GM10248 (cell line): ENCODE measurements at regions not wholly inside any gene's neighbourhood (a gene's known extent, or its start where the extent isn't known, plus 50 kb on each side); places are given as distances from the start of the nearest gene placed in this dataset.

ENCODE experiments used
- CTCF ChIA-PET: fragments of 300-600 bp; sonication (Branson Sonifier 250); formaldehyde crosslinking; extraction: SDS; loops from one replicate; lab custom pipeline; 2021; ENCODE audit warnings: antibody characterized with exemption; lab: Yijun Ruan, JAX
- POLR2A ChIA-PET: fragments of 350-650 bp; sonication (Branson Sonifier 250); formaldehyde crosslinking; extraction: SDS; loops from one replicate; lab custom pipeline; 2020; ENCODE audit warnings: antibody characterized with exemption; lab: Yijun Ruan, JAX
- DNase-seq: peaks from one replicate; pipeline ENCODE4 v3.0.0; 2012; ENCODE audit errors: extremely low spot score
- TF ChIP-seq, protein P1 (sequence below): IDR thresholded peaks from 2 replicates; pipeline ENCODE4 v1.5.1; 2012; ENCODE audit warnings: mild to moderate bottlenecking, low read depth; ENCODE audit errors: extremely low read depth, missing control alignments, control extremely low read depth

DNA sequence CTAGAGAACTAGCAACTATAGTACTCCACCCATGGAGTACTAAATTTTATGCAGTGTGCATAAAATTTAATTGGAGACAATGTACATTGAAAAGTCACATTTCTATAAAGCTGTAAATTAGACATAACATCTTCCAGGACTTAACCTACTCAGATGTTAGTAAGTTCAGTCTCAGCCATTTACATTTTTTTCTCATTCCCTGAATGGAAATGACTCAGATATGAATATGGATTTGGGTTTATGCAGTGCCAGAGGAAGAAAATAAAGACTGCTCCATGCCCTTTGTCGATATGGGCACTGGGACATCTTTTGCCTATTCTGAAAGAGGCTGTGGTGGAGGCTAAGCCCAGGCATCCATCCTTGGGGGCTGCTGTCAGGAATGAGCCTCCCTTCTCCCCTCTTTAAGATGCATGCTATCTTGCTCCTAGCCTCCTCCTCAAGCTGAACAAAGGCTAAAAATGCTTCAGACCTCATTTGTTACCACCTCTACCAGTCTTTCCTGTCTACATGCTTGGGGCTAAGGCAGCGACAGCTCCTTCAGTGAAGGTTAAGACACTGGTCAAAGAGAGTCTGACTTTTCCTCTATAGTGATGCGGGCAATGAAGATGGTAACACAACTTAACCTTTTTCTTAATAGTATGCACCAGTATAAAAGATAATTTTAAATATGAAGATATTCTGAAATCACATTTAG is 486.8 kb upstream of the ANKRD30A start:
- POLR2A ChIA-PET = no interaction called here
- CTCF ChIA-PET = no interaction called here
- DNase-seq = no peak
- TF ChIP-seq, protein P1, sequence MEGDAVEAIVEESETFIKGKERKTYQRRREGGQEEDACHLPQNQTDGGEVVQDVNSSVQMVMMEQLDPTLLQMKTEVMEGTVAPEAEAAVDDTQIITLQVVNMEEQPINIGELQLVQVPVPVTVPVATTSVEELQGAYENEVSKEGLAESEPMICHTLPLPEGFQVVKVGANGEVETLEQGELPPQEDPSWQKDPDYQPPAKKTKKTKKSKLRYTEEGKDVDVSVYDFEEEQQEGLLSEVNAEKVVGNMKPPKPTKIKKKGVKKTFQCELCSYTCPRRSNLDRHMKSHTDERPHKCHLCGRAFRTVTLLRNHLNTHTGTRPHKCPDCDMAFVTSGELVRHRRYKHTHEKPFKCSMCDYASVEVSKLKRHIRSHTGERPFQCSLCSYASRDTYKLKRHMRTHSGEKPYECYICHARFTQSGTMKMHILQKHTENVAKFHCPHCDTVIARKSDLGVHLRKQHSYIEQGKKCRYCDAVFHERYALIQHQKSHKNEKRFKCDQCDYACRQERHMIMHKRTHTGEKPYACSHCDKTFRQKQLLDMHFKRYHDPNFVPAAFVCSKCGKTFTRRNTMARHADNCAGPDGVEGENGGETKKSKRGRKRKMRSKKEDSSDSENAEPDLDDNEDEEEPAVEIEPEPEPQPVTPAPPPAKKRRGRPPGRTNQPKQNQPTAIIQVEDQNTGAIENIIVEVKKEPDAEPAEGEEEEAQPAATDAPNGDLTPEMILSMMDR = no peak

DNA sequence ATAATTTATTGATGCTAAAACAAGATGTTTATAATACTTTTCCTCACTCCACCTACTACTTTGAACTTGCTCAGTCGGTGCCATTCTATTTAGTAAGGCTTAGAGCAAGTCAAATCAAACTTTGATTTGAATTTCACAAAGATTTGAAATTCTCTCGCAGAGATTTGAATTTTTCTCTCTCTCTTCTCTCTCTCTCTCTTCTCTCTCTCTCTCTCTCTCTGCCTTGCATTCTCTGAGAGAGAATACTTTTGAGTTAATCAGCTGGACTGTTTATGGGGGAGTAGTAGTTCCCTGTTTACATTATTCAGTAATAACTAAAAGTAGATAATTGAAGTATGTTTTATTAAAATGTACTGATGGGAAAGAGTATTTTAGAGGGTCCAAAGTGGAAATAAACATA is 488.5 kb upstream of the ANKRD30A start:
- TF ChIP-seq, protein P1 = no peak
- DNase-seq = no peak
- CTCF ChIA-PET = interaction anchor here (0.9 kb wide), 1 partner anchor 10 kb away, joined by 3 read pairs; no protein-coding TSS in a partner anchor
- POLR2A ChIA-PET = no interaction called here

DNA sequence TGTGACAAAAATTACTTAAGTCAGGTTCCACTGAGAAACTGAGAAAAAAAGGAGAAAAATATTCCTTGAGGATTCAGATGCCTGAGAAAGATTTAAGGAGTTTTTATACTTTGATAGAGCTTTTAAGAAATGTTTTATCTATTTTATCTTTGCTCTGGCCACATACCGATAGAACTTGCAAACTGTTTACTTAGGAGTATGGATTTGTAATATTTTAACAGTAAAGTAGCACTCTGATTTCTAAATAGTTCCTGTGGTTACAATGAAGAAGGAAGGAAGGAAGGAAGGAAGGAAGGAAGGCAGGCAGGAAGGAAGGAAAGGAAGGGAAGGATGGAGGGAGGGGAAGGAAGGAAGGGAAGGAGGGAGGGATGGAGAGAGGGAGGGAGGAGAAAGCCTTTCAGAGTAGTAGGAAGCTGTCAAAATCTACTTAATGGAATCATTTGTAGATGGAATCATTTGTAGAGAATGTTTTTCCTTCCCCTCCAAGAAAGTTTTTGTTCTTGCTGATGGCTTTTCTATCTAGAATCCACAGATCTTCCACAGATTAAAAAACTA is 489.0 kb upstream of the ANKRD30A start:
- CTCF ChIA-PET = interaction anchor here (0.9 to 1.2 kb wide), 3 partner anchors 10 to 21 kb away, joined by 3 read pairs; no protein-coding TSS in a partner anchor
- no peak for DNase-seq
- TF ChIP-seq, protein P1 = no peak
- POLR2A ChIA-PET = no interaction called here

DNA sequence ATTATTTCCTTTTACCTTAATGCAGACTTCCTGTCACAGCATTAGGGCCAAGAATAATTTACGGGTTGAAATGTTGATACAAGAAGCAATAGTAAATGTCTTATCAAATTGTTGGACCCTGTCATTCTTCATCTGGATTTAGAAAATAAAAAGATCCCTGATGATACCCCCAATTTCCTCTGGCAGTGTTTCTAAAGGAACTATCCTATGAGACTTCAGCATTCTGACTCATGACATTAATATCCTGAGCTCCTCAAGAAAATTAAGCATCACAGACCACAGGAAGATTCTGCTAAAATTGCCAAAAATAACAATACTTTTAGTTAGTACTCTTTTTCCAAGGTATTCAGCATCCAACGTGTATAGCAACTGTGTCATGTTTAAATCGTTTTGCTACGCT is 490.5 kb upstream of the ANKRD30A start:
- TF ChIP-seq, protein P1 = no peak
- ChIA-PET POLR2A (no interaction called here), CTCF (interaction anchor here (1.0 to 1.2 kb wide), 2 partner anchors 13 to 16 kb away, joined by 3 read pairs; no protein-coding TSS in a partner anchor)
- DNase-seq = no peak

DNA sequence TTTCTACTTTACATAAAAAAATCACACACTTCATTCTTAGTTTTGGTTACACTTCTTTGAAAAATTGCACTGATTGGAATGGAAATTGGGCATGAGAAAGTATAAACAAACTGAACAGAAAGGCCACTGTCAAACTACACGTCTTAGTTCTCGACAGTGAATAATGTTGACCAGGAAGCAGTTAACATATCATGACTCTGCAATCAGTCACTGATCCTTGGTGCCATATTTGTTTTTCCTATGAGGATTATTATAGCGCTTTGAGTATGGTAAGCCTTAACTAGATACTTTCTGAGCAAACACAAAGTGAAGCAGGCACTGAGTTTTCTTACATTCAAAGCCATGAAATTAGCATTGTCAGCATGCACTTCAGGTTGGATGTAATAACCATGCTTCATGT is 495.1 kb upstream of the ANKRD30A start:
- ChIA-PET POLR2A (no interaction called here), CTCF (no interaction called here)
- TF ChIP-seq, protein P1 = no peak
- no peak for DNase-seq

DNA sequence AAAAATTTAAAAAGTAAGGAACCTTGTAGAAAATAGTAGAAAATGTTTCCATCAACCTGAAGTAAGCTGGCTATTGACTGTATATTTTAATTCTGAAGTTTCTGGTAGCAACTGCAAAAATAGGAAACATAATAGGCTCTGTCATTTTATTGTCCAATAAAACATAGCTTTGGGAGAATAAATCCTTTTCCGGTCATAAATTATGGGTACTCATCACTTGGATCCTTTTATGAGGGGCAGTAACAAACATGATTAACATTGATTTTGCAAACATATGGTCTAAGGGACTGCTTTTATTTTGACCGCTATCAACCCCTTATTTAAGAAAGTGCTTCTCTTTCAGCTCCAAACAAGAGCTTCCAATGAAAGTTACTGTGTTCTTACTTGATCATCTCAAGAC is 495.9 kb upstream of the ANKRD30A start:
- ChIA-PET POLR2A (no interaction called here), CTCF (interaction anchor here (1.7 kb wide), 1 partner anchor 10 kb away, joined by 3 read pairs; no protein-coding TSS in a partner anchor)
- TF ChIP-seq, protein P1 = no peak
- no peak for DNase-seq
